ENCODE measurements at regions not wholly inside any gene's neighbourhood (a gene's known extent, or its start where the extent isn't known, plus 50 kb on each side); places are given as distances from the start of the nearest gene placed in this dataset.
"Not testable (repeated sequence)": the region's sequence is repeated elsewhere in the genome, so short reads cannot be mapped to it uniquely, and the experiment has no call there.

- Histone ChIP-seq H3K36me3 (no peaks in the 10 kb centered on the region), H3K9me3 (no peaks in the 10 kb centered on the region), H3K27ac (no peak overlapping the region), H3K4me3 (ENCODE audit: low read depth in 1 of 2, low read length in 1 of 2) (no peak overlapping the region), H3K27me3 (peaks cover 27% of the 10 kb centered on the region), H3K4me1 (ENCODE audit: control insufficient read depth in 1 of 2, insufficient read depth in 1 of 2, low read depth in 1 of 2, low read length in 1 of 2) (no peaks in the 10 kb centered on the region)
- no peak for TF ChIP-seq CTCF (IDR thresholded peaks at IDR 0.05)
Measured at GRCh38 chr11:33443684-33444083, 186.5 kb downstream of the HIPK3 start.

- Histone ChIP-seq H3K9me3 (no peaks in the 10 kb centered on the region), H3K4me3 (ENCODE audit: low read depth in 1 of 2, low read length in 1 of 2) (no peak overlapping the region), H3K4me1 (ENCODE audit: control insufficient read depth in 1 of 2, insufficient read depth in 1 of 2, low read depth in 1 of 2, low read length in 1 of 2) (no peaks in the 10 kb centered on the region), H3K36me3 (no peaks in the 10 kb centered on the region), H3K27ac (no peak overlapping the region), H3K27me3 (peaks cover 14% of the 10 kb centered on the region)
- no peak for TF ChIP-seq CTCF (IDR thresholded peaks at IDR 0.05)
Measured at GRCh38 chr11:33438301-33438700, 181.1 kb downstream of the HIPK3 start.

- no peak for TF ChIP-seq CTCF (IDR thresholded peaks at IDR 0.05)
- no peak overlapping the region for H3K4me3 ChIP-seq (ENCODE audit: low read depth in 1 of 2, low read length in 1 of 2)
- no peak overlapping the region for H3K27ac ChIP-seq
- H3K36me3 ChIP-seq, result no peaks in the 10 kb centered on the region
- no peaks in the 10 kb centered on the region for H3K4me1 ChIP-seq (ENCODE audit: control insufficient read depth in 1 of 2, insufficient read depth in 1 of 2, low read depth in 1 of 2, low read length in 1 of 2)
- H3K9me3 ChIP-seq, result no peaks in the 10 kb centered on the region
- H3K27me3 ChIP-seq, result peaks cover 14% of the 10 kb centered on the region
Measured at GRCh38 chr11:33437529-33437928, 180.3 kb downstream of the HIPK3 start.

- Histone ChIP-seq H3K4me1 (ENCODE audit: control insufficient read depth in 1 of 2, insufficient read depth in 1 of 2, low read depth in 1 of 2, low read length in 1 of 2) (no peaks in the 10 kb centered on the region), H3K36me3 (no peaks in the 10 kb centered on the region), H3K4me3 (ENCODE audit: low read depth in 1 of 2, low read length in 1 of 2) (no peak overlapping the region), H3K9me3 (no peaks in the 10 kb centered on the region), H3K27me3 (peaks cover 21% of the 10 kb centered on the region), H3K27ac (no peak overlapping the region)
- TF ChIP-seq CTCF (IDR thresholded peaks at IDR 0.05), result no peak
Measured at GRCh38 chr11:33435216-33435615, 178.0 kb downstream of the HIPK3 start.

- no peak for TF ChIP-seq CTCF (IDR thresholded peaks at IDR 0.05)
- H3K36me3 ChIP-seq, result no peaks in the 10 kb centered on the region
- no peaks in the 10 kb centered on the region for H3K4me1 ChIP-seq (ENCODE audit: control insufficient read depth in 1 of 2, insufficient read depth in 1 of 2, low read depth in 1 of 2, low read length in 1 of 2)
- H3K4me3 ChIP-seq (ENCODE audit: low read depth in 1 of 2, low read length in 1 of 2), result no peak overlapping the region
- peaks cover 29% of the 10 kb centered on the region for H3K27me3 ChIP-seq
- no peaks in the 10 kb centered on the region for H3K9me3 ChIP-seq
- no peak overlapping the region for H3K27ac ChIP-seq
Measured at GRCh38 chr11:33434294-33434693, 177.1 kb downstream of the HIPK3 start.

- peaks cover 64% of the 10 kb centered on the region for H3K27me3 ChIP-seq
- not testable (repeated sequence) for H3K4me3 ChIP-seq (ENCODE audit: low read depth in 1 of 2, low read length in 1 of 2); H3K27ac ChIP-seq; H3K9me3 ChIP-seq; H3K36me3 ChIP-seq; H3K4me1 ChIP-seq (ENCODE audit: control insufficient read depth in 1 of 2, insufficient read depth in 1 of 2, low read depth in 1 of 2, low read length in 1 of 2)
Measured at GRCh38 chr11:33428435-33428834, 171.3 kb downstream of the HIPK3 start.
